Mucosa of stomach (tissue), 1 donor: ENCODE measurements at regions not wholly inside any gene's neighbourhood (a gene's known extent, or its start where the extent isn't known, plus 50 kb on each side); places are given as distances from the start of the nearest gene placed in this dataset.
A peak's percentile ranks its signal among the peaks of the same experiment; 100 is the strongest.
"Not testable (repeated sequence)": the region's sequence is repeated elsewhere in the genome, so short reads cannot be mapped to it uniquely, and the experiment has no call there.

Experiments
- H3K27me3 ChIP-seq: one replicate; pipeline ENCODE4 v1.7.0; 2013; ENCODE audit warnings: mild to moderate bottlenecking, low read length; ENCODE audit not compliant: control insufficient read depth, insufficient read depth
- H3K36me3 ChIP-seq: one replicate; pipeline ENCODE4 v1.7.0; 2013; ENCODE audit warnings: low read length; ENCODE audit not compliant: control insufficient read depth, insufficient read depth
- H3K4me1 ChIP-seq: one replicate; pipeline ENCODE4 v1.7.0; 2013; ENCODE audit warnings: mild to moderate bottlenecking, low read length; ENCODE audit not compliant: control insufficient read depth, insufficient read depth
- H3K4me3 ChIP-seq: one replicate; pipeline ENCODE4 v1.7.0; 2013; ENCODE audit warnings: low read length
- H3K9ac ChIP-seq: one replicate; pipeline ENCODE4 v1.7.0; 2013; ENCODE audit warnings: mild to moderate bottlenecking, low read length, moderate library complexity
- H3K9me3 ChIP-seq: one replicate; pipeline ENCODE4 v1.7.0; 2013; ENCODE audit warnings: mild to moderate bottlenecking, low read length, moderate library complexity; ENCODE audit not compliant: control insufficient read depth
- donor health status: Pancreatic carcinoma.

- H3K9ac ChIP-seq = peak overlapping the region; percentile 17
- peaks cover 11% of the 10 kb centered on the region for H3K27me3 ChIP-seq
- no peak overlapping the region for H3K4me3 ChIP-seq
- peaks cover 7% of the 10 kb centered on the region for H3K4me1 ChIP-seq
- no peaks in the 10 kb centered on the region for H3K36me3 ChIP-seq
- H3K9me3 ChIP-seq = no peaks in the 10 kb centered on the region
These were observed 217.9 kb downstream of the VAPA start for GRCh38 chr18:10131460-10132395.

DNA sequence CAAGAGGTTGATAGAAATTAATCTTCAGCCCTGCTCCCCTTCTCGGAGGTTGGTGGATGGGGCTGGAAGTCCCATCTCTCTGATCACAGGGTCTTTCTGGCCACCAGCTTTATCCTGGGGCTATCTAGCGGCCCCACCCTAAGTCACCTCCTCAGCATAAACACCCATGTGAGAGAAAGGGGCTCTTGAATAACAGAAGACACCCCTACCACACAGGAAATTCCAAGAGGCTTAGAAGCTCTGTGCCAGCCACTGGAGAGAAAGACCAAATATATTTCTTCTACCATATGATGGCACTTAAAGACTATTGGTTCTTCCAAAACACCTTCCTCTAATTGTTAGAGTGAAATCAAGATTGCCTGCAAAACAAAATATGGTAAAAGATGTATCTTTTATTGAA is 219.7 kb downstream of the VAPA start:
- H3K4me1 ChIP-seq = peaks cover 7% of the 10 kb centered on the region
- no peaks in the 10 kb centered on the region for H3K9me3 ChIP-seq
- no peak overlapping the region for H3K9ac ChIP-seq
- no peak overlapping the region for H3K4me3 ChIP-seq
- no peaks in the 10 kb centered on the region for H3K36me3 ChIP-seq
- H3K27me3 ChIP-seq = peaks cover 11% of the 10 kb centered on the region

DNA sequence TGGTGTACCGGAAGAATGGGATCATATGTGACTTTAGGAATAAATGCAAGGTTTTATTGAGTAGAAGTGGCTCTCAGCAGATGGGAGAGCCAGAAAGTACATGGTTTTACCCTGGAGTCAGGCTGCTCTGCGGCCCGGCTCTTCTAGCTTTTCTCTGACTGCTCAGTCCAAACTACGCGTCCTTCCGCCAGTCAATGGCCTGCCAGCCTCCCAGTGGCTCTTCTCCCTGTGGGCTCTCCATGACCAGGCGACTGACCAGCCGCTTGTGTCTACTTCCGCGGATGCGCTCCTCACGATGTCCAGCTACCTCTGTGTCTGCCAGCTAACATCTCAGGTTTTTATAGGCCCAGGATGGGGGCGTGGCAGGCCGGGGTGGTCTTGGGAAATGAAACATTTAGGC is 220.4 kb downstream of the VAPA start:
- Histone ChIP-seq H3K4me1 (peaks cover 7% of the 10 kb centered on the region), H3K4me3 (no peak overlapping the region), H3K27me3 (peaks cover 11% of the 10 kb centered on the region), H3K9ac (no peak overlapping the region), H3K9me3 (no peaks in the 10 kb centered on the region), H3K36me3 (no peaks in the 10 kb centered on the region)

DNA sequence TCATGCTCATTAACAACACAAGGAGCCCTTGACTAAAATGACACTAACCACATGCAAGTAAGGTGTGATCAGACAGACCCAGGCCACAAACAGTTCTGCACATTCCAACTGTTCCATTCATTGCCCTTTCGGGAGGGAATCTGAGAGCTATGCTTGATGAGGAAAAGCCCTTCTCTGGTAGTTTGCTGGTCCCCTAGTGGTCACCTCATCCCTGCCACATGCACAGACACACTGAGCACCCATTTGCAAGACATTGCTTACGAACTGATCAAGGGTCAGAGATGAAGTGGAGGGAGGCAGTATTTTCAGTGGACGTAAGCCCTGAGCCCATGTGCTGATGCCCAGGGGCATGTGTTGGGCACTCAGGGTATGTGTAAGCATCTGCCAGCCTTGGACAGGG is 220.9 kb downstream of the VAPA start:
- not testable (repeated sequence) for H3K9ac ChIP-seq

GRCh38 chr18:10135302-10135926 is 221.6 kb downstream of the VAPA start:
- Histone ChIP-seq H3K9me3 (no peaks in the 10 kb centered on the region), H3K36me3 (no peaks in the 10 kb centered on the region), H3K4me3 (no peak overlapping the region), H3K9ac (no peak overlapping the region), H3K27me3 (peaks cover 11% of the 10 kb centered on the region), H3K4me1 (peaks cover 19% of the 10 kb centered on the region)

More for the DNA sequence above, 220.9 kb downstream of the VAPA start:
- not testable (repeated sequence) for H3K4me3 ChIP-seq, H3K36me3 ChIP-seq, H3K9me3 ChIP-seq
- Histone ChIP-seq H3K4me1 (peaks cover 12% of the 10 kb centered on the region), H3K27me3 (peaks cover 11% of the 10 kb centered on the region)

DNA sequence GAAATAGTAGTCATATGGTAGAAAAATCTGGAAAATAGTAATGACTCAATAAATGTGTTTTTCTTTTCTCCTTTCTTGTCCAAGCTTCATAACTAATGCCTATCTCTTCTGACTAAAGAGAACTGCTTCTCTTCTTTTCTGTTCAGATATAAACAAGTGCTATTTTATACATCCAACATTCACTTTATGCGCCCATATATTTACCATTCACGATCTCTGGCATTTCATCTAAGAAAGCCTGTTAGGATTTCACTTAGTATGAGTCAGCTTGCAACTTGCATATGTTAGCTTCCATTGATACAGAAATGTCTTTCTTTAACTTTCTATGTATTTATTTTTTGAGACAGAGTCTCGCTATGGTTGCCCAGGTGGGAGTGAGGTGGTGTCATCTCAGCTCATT is 224.9 kb downstream of the VAPA start:
- Histone ChIP-seq H3K9ac (no peak overlapping the region), H3K27me3 (no peaks in the 10 kb centered on the region), H3K36me3 (no peaks in the 10 kb centered on the region), H3K9me3 (no peaks in the 10 kb centered on the region), H3K4me3 (no peak overlapping the region), H3K4me1 (peaks cover 35% of the 10 kb centered on the region)

GRCh38 chr18:10139783-10140410 is 226.1 kb downstream of the VAPA start:
- no peaks in the 10 kb centered on the region for H3K27me3 ChIP-seq

GRCh38 chr18:10140461-10141282 is 226.9 kb downstream of the VAPA start:
- Histone ChIP-seq H3K36me3 (no peaks in the 10 kb centered on the region), H3K4me1 (peaks cover 35% of the 10 kb centered on the region), H3K4me3 (no peak overlapping the region), H3K27me3 (no peaks in the 10 kb centered on the region), H3K9me3 (no peaks in the 10 kb centered on the region), H3K9ac (no peak overlapping the region)

More at GRCh38 chr18:10139783-10140410, 226.1 kb downstream of the VAPA start:
- H3K9ac ChIP-seq = no peak overlapping the region
- H3K36me3 ChIP-seq = no peaks in the 10 kb centered on the region
- peaks cover 35% of the 10 kb centered on the region for H3K4me1 ChIP-seq
- no peaks in the 10 kb centered on the region for H3K9me3 ChIP-seq
- H3K4me3 ChIP-seq = no peak overlapping the region

DNA sequence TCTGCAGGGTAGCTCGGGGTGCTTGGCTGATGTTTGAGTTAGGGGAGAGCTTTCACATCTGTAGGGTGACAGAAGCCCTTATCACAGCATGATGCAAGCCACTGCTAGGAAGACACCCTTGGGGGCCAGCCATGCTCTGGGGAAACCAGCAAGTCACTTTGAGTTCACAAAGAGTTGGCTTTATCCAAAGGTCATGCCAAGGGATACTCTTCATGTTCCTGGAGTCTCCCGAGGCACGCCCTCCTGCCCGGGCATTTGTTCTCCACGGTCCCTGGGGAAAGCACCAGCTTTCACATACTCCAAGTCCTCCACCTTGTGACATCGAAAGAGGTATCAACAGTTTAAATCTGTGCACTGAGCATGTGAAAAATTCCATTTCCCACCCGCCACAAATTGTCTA is 227.7 kb downstream of the VAPA start:
- Histone ChIP-seq H3K36me3 (no peaks in the 10 kb centered on the region), H3K27me3 (no peaks in the 10 kb centered on the region), H3K9ac (no peak overlapping the region), H3K9me3 (no peaks in the 10 kb centered on the region), H3K4me1 (peaks cover 35% of the 10 kb centered on the region), H3K4me3 (no peak overlapping the region)

DNA sequence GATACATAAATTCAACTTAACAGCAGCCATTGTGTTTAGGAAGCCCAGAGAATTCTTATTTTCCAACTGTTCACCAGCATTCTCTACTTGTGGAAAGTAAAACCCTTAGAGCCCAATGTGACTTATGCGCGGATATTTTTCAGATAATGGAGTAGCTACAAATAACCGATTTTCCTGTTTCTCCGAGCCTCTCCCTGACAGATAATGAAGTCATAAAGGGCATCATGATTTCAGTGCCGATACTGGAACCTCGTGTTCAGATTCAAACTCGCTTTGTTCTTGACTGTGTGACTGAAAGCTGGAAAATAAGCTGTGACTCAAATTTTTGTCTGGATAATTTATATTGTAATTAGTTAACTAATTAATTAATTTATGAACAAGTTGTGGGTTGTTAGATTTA is 228.2 kb downstream of the VAPA start:
- no peaks in the 10 kb centered on the region for H3K9me3 ChIP-seq
- H3K36me3 ChIP-seq = no peaks in the 10 kb centered on the region
- peaks cover 35% of the 10 kb centered on the region for H3K4me1 ChIP-seq
- H3K4me3 ChIP-seq = no peak overlapping the region
- no peak overlapping the region for H3K9ac ChIP-seq
- no peaks in the 10 kb centered on the region for H3K27me3 ChIP-seq

GRCh38 chr18:10142496-10143160 is 228.8 kb downstream of the VAPA start:
- Histone ChIP-seq H3K4me3 (no peak overlapping the region), H3K36me3 (no peaks in the 10 kb centered on the region), H3K9ac (no peak overlapping the region), H3K4me1 (peaks cover 35% of the 10 kb centered on the region), H3K27me3 (no peaks in the 10 kb centered on the region), H3K9me3 (no peaks in the 10 kb centered on the region)
